HEK293T (cell line): ENCODE measurements at regions not wholly inside any gene's neighbourhood (a gene's known extent, or its start where the extent isn't known, plus 50 kb on each side); places are given as distances from the start of the nearest gene placed in this dataset.

Experiments used
- CTCF ChIA-PET: fragments of 350-600 bp; formaldehyde crosslinking; extraction: SDS; loops from one replicate; lab custom pipeline; 2021; ENCODE audit warnings: antibody characterized with exemption, inconsistent platforms; lab: Yijun Ruan, JAX
- POLR2A ChIA-PET: fragments of 350-600 bp; formaldehyde crosslinking; extraction: SDS; loops from one replicate; lab custom pipeline; 2020; ENCODE audit warnings: antibody characterized with exemption, inconsistent platforms; lab: Yijun Ruan, JAX
- DNase-seq: peaks from one replicate; pipeline ENCODE4 v3.0.0; 2012; ENCODE audit warnings: mixed read lengths; ENCODE audit errors: extremely low spot score
- ARNT ChIP-seq: fragments of 450-650 bp; IDR thresholded peaks from 2 replicates; pipeline ENCODE4 v1.6.1; 2017; ENCODE audit warnings: mild to moderate bottlenecking
- BHLHE40 ChIP-seq: fragments of 450-650 bp; IDR thresholded peaks from 2 replicates; pipeline ENCODE4 v1.6.1; 2016; ENCODE audit warnings: mild to moderate bottlenecking, moderate library complexity, borderline replicate concordance
- CTBP1 ChIP-seq: fragments of 450-650 bp; IDR thresholded peaks from 2 replicates; pipeline ENCODE4 v1.6.1; 2016; ENCODE audit warnings: borderline replicate concordance
- ELF4 ChIP-seq: fragments of 450-650 bp; IDR thresholded peaks from 2 replicates; pipeline ENCODE4 v1.6.1; 2017; ENCODE audit warnings: antibody characterized with exemption
- FOXA1 ChIP-seq: fragments of 450-650 bp; IDR thresholded peaks from 2 replicates; pipeline ENCODE4 v1.6.1; 2016; ENCODE audit warnings: mild to moderate bottlenecking
- FOXK2 ChIP-seq: fragments of 450-650 bp; IDR thresholded peaks from 2 replicates; pipeline ENCODE4 v1.6.1; 2016; ENCODE audit warnings: mild to moderate bottlenecking
- FOXM1 ChIP-seq: fragments of 450-650 bp; IDR thresholded peaks from 2 replicates; pipeline ENCODE4 v1.6.1; 2017; ENCODE audit warnings: mild to moderate bottlenecking, borderline replicate concordance
- HDGF ChIP-seq: fragments of 450-650 bp; IDR thresholded peaks from 2 replicates; pipeline ENCODE4 v1.6.1; 2017; ENCODE audit warnings: antibody characterized with exemption, borderline replicate concordance
- L3MBTL2 ChIP-seq: fragments of 450-650 bp; conservative IDR thresholded peaks from 2 replicates; pipeline ENCODE4 v1.6.1; 2016; ENCODE audit warnings: mild to moderate bottlenecking
- LEF1 ChIP-seq: fragments of 450-650 bp; IDR thresholded peaks from 2 replicates; pipeline ENCODE4 v1.6.1; 2017; ENCODE audit warnings: mild to moderate bottlenecking, borderline replicate concordance
- NFRKB ChIP-seq: fragments of 450-650 bp; IDR thresholded peaks from 2 replicates; pipeline ENCODE4 v1.6.1; 2016; ENCODE audit warnings: mild to moderate bottlenecking, moderate library complexity
- SP1 ChIP-seq: fragments of 450-650 bp; IDR thresholded peaks from 2 replicates; pipeline ENCODE4 v1.6.1; 2017
- SUZ12 ChIP-seq: fragments of 450-650 bp; IDR thresholded peaks from 2 replicates; pipeline ENCODE4 v1.6.1; 2016; ENCODE audit warnings: mild to moderate bottlenecking
- TARDBP ChIP-seq: fragments of 450-650 bp; IDR thresholded peaks from 2 replicates; pipeline ENCODE4 v1.6.1; 2016
- ZNF384 ChIP-seq: fragments of 450-650 bp; IDR thresholded peaks from 2 replicates; pipeline ENCODE4 v1.6.1; 2016
- TF ChIP-seq, protein P1 (sequence below): fragments of 450-650 bp; IDR thresholded peaks from 2 replicates; pipeline ENCODE4 v1.6.1; 2016

DNA sequence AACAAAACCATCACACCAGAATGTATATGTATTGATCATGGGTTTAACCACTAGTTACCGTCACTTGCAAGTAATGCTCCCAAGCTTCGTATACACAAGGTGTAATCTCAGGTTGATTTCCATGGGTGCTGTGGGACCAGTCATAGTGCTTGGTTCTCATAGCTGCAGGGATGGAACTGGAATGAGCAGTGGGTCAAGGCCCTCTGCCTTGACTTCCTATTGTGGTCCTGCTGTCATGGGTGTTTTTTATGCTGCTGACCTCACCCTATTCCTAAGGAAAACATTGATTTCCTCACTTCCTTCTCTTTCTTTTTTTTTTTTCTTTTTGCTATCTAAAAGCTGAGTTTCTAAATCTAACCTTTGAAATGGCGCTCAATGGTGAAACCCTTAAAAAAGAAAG, 325.6 kb upstream of the RASGRP1 start:
- CTCF ChIA-PET = no interaction called here
- POLR2A ChIA-PET = no interaction called here
- no peak for TF ChIP-seq ZNF384
- TF ChIP-seq FOXA1 = no peak
- no peak for TF ChIP-seq BHLHE40
- no peak for TF ChIP-seq LEF1
- no peak for TF ChIP-seq TARDBP
- no peak for TF ChIP-seq ARNT
- TF ChIP-seq NFRKB = no peak
- TF ChIP-seq, protein P1, sequence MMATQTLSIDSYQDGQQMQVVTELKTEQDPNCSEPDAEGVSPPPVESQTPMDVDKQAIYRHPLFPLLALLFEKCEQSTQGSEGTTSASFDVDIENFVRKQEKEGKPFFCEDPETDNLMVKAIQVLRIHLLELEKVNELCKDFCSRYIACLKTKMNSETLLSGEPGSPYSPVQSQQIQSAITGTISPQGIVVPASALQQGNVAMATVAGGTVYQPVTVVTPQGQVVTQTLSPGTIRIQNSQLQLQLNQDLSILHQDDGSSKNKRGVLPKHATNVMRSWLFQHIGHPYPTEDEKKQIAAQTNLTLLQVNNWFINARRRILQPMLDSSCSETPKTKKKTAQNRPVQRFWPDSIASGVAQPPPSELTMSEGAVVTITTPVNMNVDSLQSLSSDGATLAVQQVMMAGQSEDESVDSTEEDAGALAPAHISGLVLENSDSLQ = no peak
- no peak for TF ChIP-seq CTBP1
- no peak for TF ChIP-seq ELF4
- no peak for TF ChIP-seq SUZ12
- no peak for TF ChIP-seq FOXK2
- no peak for TF ChIP-seq FOXM1
- no peak for TF ChIP-seq L3MBTL2
- no peak for DNase-seq

DNA sequence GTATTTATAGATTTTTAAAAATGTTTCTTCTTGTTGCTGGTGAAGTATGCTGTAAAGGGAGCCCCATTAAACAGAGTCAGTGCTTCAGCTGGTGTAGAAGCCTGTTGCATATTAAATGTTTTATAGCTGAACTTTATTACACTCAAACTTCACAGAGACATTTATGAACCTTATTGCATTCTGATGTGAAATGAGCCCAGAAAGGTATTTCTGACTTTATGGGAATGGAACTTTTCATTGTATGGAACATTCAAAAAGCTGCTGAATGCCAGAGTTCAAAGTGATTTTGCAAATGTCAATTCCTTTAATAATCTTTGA, 329.3 kb upstream of the RASGRP1 start:
- TF ChIP-seq LEF1 (no peak), ELF4 (no peak), BHLHE40 (no peak), HDGF (no peak), FOXK2 (no peak), FOXM1 (no peak), TARDBP (no peak), L3MBTL2 (no peak)
- TF ChIP-seq, protein P1 = no peak
- ChIA-PET POLR2A (no interaction called here), CTCF (no interaction called here)
- DNase-seq = no peak

DNA sequence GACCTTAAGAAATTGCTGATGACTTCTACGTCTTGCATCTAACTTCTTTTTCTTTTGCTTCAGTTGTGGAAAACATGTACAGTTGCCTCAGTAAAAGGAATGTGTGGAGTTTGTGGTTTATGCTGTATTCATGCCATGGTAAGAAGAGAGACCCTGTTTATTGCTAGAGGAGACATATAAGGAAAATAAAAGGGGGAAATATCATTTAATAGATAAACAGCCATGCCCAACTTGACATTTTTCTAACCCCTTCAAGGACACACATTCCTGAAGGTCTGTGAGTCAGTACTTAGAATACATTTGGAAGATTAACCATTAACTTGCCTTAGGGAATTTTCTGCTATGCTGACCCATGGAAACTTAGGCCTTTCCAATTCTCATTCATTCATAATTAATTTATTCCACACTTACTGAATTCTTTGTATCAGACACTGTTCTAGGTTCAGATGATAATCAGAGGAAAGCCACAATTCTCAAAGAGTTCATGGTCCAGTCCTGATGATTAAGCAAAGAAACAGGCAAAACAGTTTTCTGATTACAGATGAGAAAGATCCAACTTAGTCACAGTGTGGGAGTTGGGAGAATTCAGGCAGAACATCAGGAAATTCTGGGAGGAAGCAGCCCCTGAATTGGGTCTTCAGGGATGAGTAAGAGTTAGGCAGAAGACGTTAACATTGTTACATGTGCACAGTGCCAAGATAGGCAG, 329.8 kb upstream of the RASGRP1 start:
- ChIA-PET CTCF (no interaction called here), POLR2A (no interaction called here)
- TF ChIP-seq TARDBP = no peak
- TF ChIP-seq HDGF = no peak
- TF ChIP-seq FOXM1 = no peak
- TF ChIP-seq FOXA1 = no peak
- TF ChIP-seq ARNT = no peak
- no peak for TF ChIP-seq ELF4
- no peak for TF ChIP-seq NFRKB
- no peak for TF ChIP-seq SUZ12
- no peak for DNase-seq

DNA sequence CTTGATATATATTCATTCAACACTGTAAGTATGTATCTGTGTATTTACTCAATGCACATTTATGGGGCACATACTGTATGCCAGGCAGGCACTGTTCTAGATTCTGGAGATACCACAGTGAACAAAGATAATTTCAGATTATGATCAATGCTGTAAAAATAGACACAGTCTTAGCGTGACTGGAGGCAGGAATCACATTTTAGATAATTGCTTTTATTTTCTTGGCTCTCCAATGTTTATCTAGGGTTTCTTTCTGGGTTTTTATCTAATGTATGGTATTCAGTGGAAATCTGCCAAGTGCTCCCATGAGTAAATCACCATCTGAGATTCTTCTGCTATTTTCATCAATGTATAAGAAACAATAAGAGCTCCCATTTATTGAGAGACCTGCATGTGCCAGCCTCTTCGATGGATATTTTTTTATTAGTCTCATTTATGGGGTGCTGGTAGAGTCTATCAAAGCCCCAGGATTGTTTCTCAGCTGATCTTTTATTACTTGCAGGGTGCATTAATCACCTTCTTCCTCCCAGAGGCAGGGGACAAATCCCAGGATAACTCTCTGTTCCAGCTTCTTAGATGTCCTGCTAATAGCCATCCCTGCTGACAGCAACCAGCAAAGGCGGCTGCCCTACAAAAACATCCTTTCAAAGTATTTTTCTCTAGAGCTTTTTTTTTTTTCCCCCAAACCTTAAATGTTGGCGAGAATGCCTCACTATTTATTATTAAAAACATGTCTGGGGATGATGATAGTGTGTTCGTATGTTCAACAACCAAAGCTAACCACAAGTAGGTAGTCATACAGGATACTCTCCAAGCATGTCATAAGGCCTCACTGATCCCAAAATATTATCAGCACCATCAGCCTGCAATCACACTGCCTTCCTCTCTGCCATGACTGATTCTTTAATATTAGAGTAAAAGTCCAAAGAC, 331.0 kb upstream of the RASGRP1 start:
- no peak for DNase-seq
- ChIA-PET CTCF (no interaction called here), POLR2A (no interaction called here)
- TF ChIP-seq TARDBP (no peak), SUZ12 (no peak), L3MBTL2 (no peak), HDGF (no peak), SP1 (no peak), ZNF384 (no peak), ARNT (no peak), BHLHE40 (no peak), NFRKB (no peak), LEF1 (no peak), ELF4 (no peak), FOXK2 (no peak), FOXM1 (no peak), CTBP1 (no peak), FOXA1 (no peak)
- TF ChIP-seq, protein P1 = no peak

DNA sequence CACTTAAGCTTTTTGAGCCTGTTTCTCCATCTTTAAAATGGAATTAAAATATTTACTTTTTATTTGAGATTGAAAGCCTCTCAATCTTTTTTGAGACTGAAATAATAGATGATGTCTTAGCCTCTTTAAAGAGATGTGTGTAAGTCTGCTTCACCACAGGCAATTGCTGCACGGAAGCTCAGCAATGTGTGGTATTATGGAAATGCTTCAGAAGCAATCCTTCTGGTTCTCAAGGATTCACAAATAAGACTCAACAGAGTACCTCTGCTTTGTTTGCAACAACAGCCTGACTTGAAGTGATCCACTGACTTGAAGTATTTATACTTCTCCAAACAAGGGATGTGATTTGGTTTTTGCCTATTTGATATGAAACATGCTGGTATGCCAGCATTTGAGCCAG, 332.0 kb upstream of the RASGRP1 start:
- POLR2A ChIA-PET = no interaction called here
- no peak for DNase-seq
- TF ChIP-seq SP1 (no peak), TARDBP (no peak)

DNA sequence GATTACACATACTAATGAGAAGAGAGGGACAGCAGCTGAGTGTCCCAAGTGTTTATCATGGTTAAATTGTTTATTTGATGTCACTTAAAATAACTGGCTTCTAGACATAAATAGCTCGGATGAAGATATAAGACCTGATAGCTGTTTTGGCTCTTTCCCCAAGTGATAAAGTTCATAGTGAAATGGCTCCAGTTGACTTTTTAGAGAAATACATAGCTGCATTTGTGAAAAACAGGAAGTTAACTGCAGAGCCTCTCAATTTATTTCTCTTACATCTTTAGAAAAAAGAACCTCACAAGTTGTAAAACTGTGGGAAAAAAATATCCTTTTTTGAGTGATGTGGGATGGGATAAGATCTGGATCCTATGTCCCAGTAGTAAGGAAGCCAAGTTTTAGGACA, 332.9 kb upstream of the RASGRP1 start:
- ChIA-PET POLR2A (no interaction called here), CTCF (interaction anchor here (0.6 kb wide), 1 partner anchor 542 kb away, joined by 3 read pairs; no protein-coding TSS in a partner anchor)
- no peak for DNase-seq
- TF ChIP-seq FOXA1 (no peak), LEF1 (no peak), ARNT (no peak), TARDBP (no peak), HDGF (no peak), FOXM1 (no peak), FOXK2 (no peak), BHLHE40 (no peak), ELF4 (no peak), NFRKB (no peak), L3MBTL2 (no peak), ZNF384 (no peak), SP1 (no peak), CTBP1 (no peak), SUZ12 (no peak)
- TF ChIP-seq, protein P1 = no peak

More for the DNA sequence above, 332.0 kb upstream of the RASGRP1 start:
- CTCF ChIA-PET = no interaction called here
